ENCODE measurements at regions not wholly inside any gene's neighbourhood (a gene's known extent, or its start where the extent isn't known, plus 50 kb on each side); places are given as distances from the start of the nearest gene placed in this dataset.
"Not testable (repeated sequence)": the region's sequence is repeated elsewhere in the genome, so short reads cannot be mapped to it uniquely, and the experiment has no call there.

- no peaks in the 10 kb centered on the region for H3K27me3 ChIP-seq (ENCODE audit: insufficient read depth, low read length, poor library complexity, severe bottlenecking)
- H3K9ac ChIP-seq (ENCODE audit: low read depth, low read length, poor library complexity, severe bottlenecking): no peak overlapping the region
- H3K9me3 ChIP-seq (ENCODE audit: insufficient read depth, low read depth, low read length): no peaks in the 10 kb centered on the region
- H3F3A ChIP-seq (ENCODE audit: low read depth): no peaks in the 10 kb centered on the region
- H3K9me2 ChIP-seq (replicated peaks; ENCODE audit: low read depth, low read length): no peaks in the 10 kb centered on the region
- H3K36me3 ChIP-seq (ENCODE audit: insufficient read depth, low read length): no peaks in the 10 kb centered on the region
- no peaks in the 10 kb centered on the region for H4K20me1 ChIP-seq (ENCODE audit: insufficient read depth, low read length, poor library complexity, severe bottlenecking)
- H2AFZ ChIP-seq (ENCODE audit: low read length): no peak overlapping the region
- H3K79me2 ChIP-seq (ENCODE audit: insufficient read depth, low read length): no peaks in the 10 kb centered on the region
- TF ChIP-seq CTCF (conservative IDR thresholded peaks at IDR 0.05; ENCODE audit: low read length) (no peak), EZH2phosphoT487 (IDR thresholded peaks at IDR 0.05; ENCODE audit: borderline replicate concordance) (no peak)
- H3K4me3 ChIP-seq (ENCODE audit: low read length, poor library complexity, severe bottlenecking): no peak overlapping the region
- no peak overlapping the region for H3K4me2 ChIP-seq (ENCODE audit: low read depth, low read length, poor library complexity, severe bottlenecking)
- H3K4me1 ChIP-seq (ENCODE audit: insufficient read depth, low read length, poor library complexity, severe bottlenecking): no peaks in the 10 kb centered on the region
Observed at GRCh38 chr5:130908186-130908585, 256.9 kb downstream of the HINT1 start.

- H3K9me3 ChIP-seq (ENCODE audit: insufficient read depth, low read depth, low read length); H4K20me1 ChIP-seq (ENCODE audit: insufficient read depth, low read length, poor library complexity, severe bottlenecking); H3K4me3 ChIP-seq (ENCODE audit: low read length, poor library complexity, severe bottlenecking); H3K27me3 ChIP-seq (ENCODE audit: insufficient read depth, low read length, poor library complexity, severe bottlenecking); H3K9ac ChIP-seq (ENCODE audit: low read depth, low read length, poor library complexity, severe bottlenecking); H3F3A ChIP-seq (ENCODE audit: low read depth); H3K9me2 ChIP-seq (replicated peaks; ENCODE audit: low read depth, low read length); H3K79me2 ChIP-seq (ENCODE audit: insufficient read depth, low read length); H3K4me1 ChIP-seq (ENCODE audit: insufficient read depth, low read length, poor library complexity, severe bottlenecking); H3K36me3 ChIP-seq (ENCODE audit: insufficient read depth, low read length); H3K4me2 ChIP-seq (ENCODE audit: low read depth, low read length, poor library complexity, severe bottlenecking); H2AFZ ChIP-seq (ENCODE audit: low read length): not testable (repeated sequence)
Observed at GRCh38 chr5:130897537-130898195, 267.4 kb downstream of the HINT1 start.

- not testable (repeated sequence) for H3K79me2 ChIP-seq (ENCODE audit: insufficient read depth, low read length); H2AFZ ChIP-seq (ENCODE audit: low read length); H3K27me3 ChIP-seq (ENCODE audit: insufficient read depth, low read length, poor library complexity, severe bottlenecking); H3K4me3 ChIP-seq (ENCODE audit: low read length, poor library complexity, severe bottlenecking); H3K36me3 ChIP-seq (ENCODE audit: insufficient read depth, low read length); H3K4me1 ChIP-seq (ENCODE audit: insufficient read depth, low read length, poor library complexity, severe bottlenecking); H3K4me2 ChIP-seq (ENCODE audit: low read depth, low read length, poor library complexity, severe bottlenecking); H3K9me3 ChIP-seq (ENCODE audit: insufficient read depth, low read depth, low read length); H3F3A ChIP-seq (ENCODE audit: low read depth); H3K9ac ChIP-seq (ENCODE audit: low read depth, low read length, poor library complexity, severe bottlenecking); H4K20me1 ChIP-seq (ENCODE audit: insufficient read depth, low read length, poor library complexity, severe bottlenecking); H3K9me2 ChIP-seq (replicated peaks; ENCODE audit: low read depth, low read length)
Observed at GRCh38 chr5:130897181-130897536, 267.9 kb downstream of the HINT1 start.

- Histone ChIP-seq H3K27me3 (ENCODE audit: insufficient read depth, low read length, poor library complexity, severe bottlenecking) (no peaks in the 10 kb centered on the region), H3K4me2 (ENCODE audit: low read depth, low read length, poor library complexity, severe bottlenecking) (no peak overlapping the region), H3K9ac (ENCODE audit: low read depth, low read length, poor library complexity, severe bottlenecking) (no peak overlapping the region)
Observed at GRCh38 chr5:130896636-130897035, 268.4 kb downstream of the HINT1 start.

More at GRCh38 chr5:130896636-130897035, 268.4 kb downstream of the HINT1 start:
- H3K79me2 ChIP-seq (ENCODE audit: insufficient read depth, low read length): no peaks in the 10 kb centered on the region
- H3K4me1 ChIP-seq (ENCODE audit: insufficient read depth, low read length, poor library complexity, severe bottlenecking): no peaks in the 10 kb centered on the region
- H3K36me3 ChIP-seq (ENCODE audit: insufficient read depth, low read length): no peaks in the 10 kb centered on the region
- H3K4me3 ChIP-seq (ENCODE audit: low read length, poor library complexity, severe bottlenecking): no peak overlapping the region
- H3F3A ChIP-seq (ENCODE audit: low read depth): no peaks in the 10 kb centered on the region
- TF ChIP-seq EZH2phosphoT487 (IDR thresholded peaks at IDR 0.05; ENCODE audit: borderline replicate concordance) (no peak), CTCF (conservative IDR thresholded peaks at IDR 0.05; ENCODE audit: low read length) (no peak)
- H3K9me2 ChIP-seq (replicated peaks; ENCODE audit: low read depth, low read length): no peaks in the 10 kb centered on the region
- H3K9me3 ChIP-seq (ENCODE audit: insufficient read depth, low read depth, low read length): no peaks in the 10 kb centered on the region
- no peaks in the 10 kb centered on the region for H4K20me1 ChIP-seq (ENCODE audit: insufficient read depth, low read length, poor library complexity, severe bottlenecking)
- H2AFZ ChIP-seq (ENCODE audit: low read length): no peak overlapping the region
